ENCODE measurements at regions not wholly inside any gene's neighbourhood (a gene's known extent, or its start where the extent isn't known, plus 50 kb on each side); places are given as distances from the start of the nearest gene placed in this dataset.

DNA sequence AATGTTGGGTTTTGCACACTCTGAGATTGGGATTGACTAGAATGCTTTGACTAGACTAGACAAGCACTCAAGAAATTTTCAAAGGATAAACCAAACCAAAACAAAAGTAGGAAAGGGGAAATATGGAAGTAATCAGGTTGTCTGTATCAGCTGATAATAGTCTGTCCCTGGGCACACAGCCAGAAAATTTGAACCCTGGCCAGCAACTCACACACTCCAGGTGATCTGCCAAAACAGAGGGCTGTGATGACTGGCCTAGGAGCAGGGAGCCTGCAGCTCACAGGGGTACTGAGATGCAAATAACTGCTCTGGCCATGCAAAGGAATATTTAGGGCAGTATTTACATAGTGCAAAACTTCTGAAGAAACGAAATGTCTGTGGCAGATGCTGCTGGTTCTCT, 112.3 kb upstream of the SMIM23 start:
- ATAC-seq (ENCODE audit: low FRiP score) = no peak
- no peak for DNase-seq (ENCODE audit: low spot score)
- no peak for TF ChIP-seq CTCF (IDR thresholded peaks at IDR 0.05)

GRCh38 chr5:171673840-171674239, 111.8 kb upstream of the SMIM23 start:
- ATAC-seq (ENCODE audit: low FRiP score) (no peak), DNase-seq (ENCODE audit: low spot score) (no peak)
- no peak for TF ChIP-seq CTCF (IDR thresholded peaks at IDR 0.05)

DNA sequence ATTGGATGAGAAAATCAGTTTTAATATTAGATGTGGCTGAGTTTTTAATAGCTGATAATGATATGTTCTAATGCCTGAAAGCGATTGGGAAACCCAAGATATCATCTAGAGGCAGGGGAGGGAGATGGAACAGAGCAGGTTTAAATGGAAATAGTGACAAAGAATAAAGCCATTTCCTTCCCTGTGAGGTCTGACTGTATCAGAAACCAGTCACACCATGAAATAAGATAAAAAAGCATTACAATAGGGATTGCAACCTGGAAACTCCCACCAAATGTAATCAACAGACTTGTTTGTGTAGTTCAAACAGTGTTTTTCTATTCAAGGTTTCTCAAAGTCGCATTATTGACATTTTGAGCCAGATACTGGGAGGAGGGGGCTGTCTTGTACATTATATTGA, 110.1 kb upstream of the SMIM23 start:
- DNase-seq (ENCODE audit: low spot score) (no peak), ATAC-seq (ENCODE audit: low FRiP score) (no peak)
- TF ChIP-seq CTCF (IDR thresholded peaks at IDR 0.05) = no peak

DNA sequence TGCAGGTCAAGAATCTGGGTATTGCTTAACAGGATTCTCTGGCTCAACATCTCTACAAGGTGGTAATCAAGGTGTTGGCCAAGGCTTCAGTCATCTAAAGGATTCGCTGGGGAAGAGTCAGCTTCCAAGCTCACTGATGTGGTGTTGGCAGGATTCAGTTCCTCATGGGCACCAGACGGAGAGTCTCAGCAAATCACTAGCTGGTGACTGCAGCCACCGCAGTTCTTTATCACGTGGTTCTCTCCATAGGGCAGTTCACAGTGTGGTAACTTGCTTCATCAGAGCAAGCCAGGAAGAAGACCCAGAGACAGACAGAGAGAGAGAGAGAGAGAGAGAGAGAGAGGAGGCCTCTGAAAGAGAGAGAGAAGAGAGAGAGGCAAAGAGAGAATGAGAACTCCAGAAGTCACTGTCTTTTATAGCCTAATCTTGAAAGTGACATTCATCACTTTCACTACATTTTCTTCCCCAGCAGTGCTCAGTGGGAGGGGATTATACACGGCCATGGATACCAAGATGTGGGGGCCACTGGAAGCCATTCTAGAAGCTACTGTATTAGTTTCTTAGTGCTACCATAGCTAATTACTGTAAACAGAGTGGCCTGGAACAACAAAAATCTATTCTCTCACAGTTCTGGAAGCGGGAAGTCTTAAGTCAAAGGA, 109.2 kb upstream of the SMIM23 start:
- no peak for TF ChIP-seq CTCF (IDR thresholded peaks at IDR 0.05)
- ATAC-seq (ENCODE audit: low FRiP score) = no peak

GRCh38 chr5:171678646-171679045, 107.0 kb upstream of the SMIM23 start:
- DNase-seq (ENCODE audit: low spot score) = no peak
- TF ChIP-seq CTCF (IDR thresholded peaks at IDR 0.05) = no peak
- ATAC-seq (ENCODE audit: low FRiP score) = no peak

More for the DNA sequence above, 109.2 kb upstream of the SMIM23 start:
- no peak for DNase-seq (ENCODE audit: low spot score)

DNA sequence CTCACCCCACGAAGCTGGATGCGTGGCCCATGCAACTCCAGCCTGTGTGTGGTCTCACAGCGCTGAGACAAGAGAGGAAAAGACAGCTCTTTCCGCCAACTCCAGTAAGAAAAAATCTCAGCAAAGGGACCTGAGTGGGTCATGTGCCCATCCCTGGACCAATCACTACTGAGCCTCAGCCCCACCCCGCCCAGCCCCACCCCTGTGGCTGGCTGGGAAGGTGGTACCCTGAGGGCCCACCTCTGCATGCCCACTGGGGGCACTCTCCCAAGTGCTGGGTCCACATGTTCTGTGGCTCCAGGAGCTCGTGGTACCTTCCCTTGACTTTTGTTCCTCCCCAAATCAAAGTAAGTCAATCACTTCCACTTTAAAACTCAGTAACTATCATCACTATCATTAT, 105.1 kb upstream of the SMIM23 start:
- no peak for DNase-seq (ENCODE audit: low spot score)
- no peak for ATAC-seq (ENCODE audit: low FRiP score)
- no peak for TF ChIP-seq CTCF (IDR thresholded peaks at IDR 0.05)

GRCh38 chr5:171681061-171681460, 104.6 kb upstream of the SMIM23 start:
- ATAC-seq (ENCODE audit: low FRiP score) (no peak), DNase-seq (ENCODE audit: low spot score) (no peak)
- TF ChIP-seq CTCF (IDR thresholded peaks at IDR 0.05) = no peak
